ENCODE measurements at regions not wholly inside any gene's neighbourhood (a gene's known extent, or its start where the extent isn't known, plus 50 kb on each side); places are given as distances from the start of the nearest gene placed in this dataset.
"Not testable (repeated sequence)": the region's sequence is repeated elsewhere in the genome, so short reads cannot be mapped to it uniquely, and the experiment has no call there.

GRCh38 chr2:111246620-111247061 is 125.9 kb downstream of the BCL2L11 start:
- ATAC-seq: no peak
- no peak for TF ChIP-seq CTCF (IDR thresholded peaks at IDR 0.05)

GRCh38 chr2:111247491-111247890 is 126.8 kb downstream of the BCL2L11 start:
- DNase-seq (no peak), ATAC-seq (no peak)
- H3K36me3 ChIP-seq: no peaks in the 10 kb centered on the region
- no peak for TF ChIP-seq CTCF (IDR thresholded peaks at IDR 0.05)
- no peaks in the 10 kb centered on the region for H3K4me1 ChIP-seq
- H3K27me3 ChIP-seq: no peaks in the 10 kb centered on the region
- H3K27ac ChIP-seq: no peak overlapping the region
- no peak overlapping the region for H3K4me3 ChIP-seq
- intact Hi-C loops (cut with DNase I): no loop called here
- H3K9me3 ChIP-seq: no peaks in the 10 kb centered on the region

More at GRCh38 chr2:111246620-111247061, 125.9 kb downstream of the BCL2L11 start:
- DNase-seq: no peak
- Histone ChIP-seq H3K36me3 (no peaks in the 10 kb centered on the region), H3K27me3 (no peaks in the 10 kb centered on the region), H3K27ac (no peak overlapping the region), H3K4me3 (no peak overlapping the region), H3K9me3 (no peaks in the 10 kb centered on the region), H3K4me1 (no peaks in the 10 kb centered on the region)
- intact Hi-C loops (cut with DNase I): no loop called here

GRCh38 chr2:111249806-111250205 is 129.1 kb downstream of the BCL2L11 start:
- H3K9me3 ChIP-seq: no peaks in the 10 kb centered on the region
- DNase-seq (no peak), ATAC-seq (no peak)
- no peaks in the 10 kb centered on the region for H3K27me3 ChIP-seq
- no peaks in the 10 kb centered on the region for H3K4me1 ChIP-seq
- no peak overlapping the region for H3K27ac ChIP-seq
- intact Hi-C loops (cut with DNase I): no loop called here
- no peak for TF ChIP-seq CTCF (IDR thresholded peaks at IDR 0.05)
- H3K4me3 ChIP-seq: no peak overlapping the region
- no peaks in the 10 kb centered on the region for H3K36me3 ChIP-seq

GRCh38 chr2:111250448-111251030 is 129.8 kb downstream of the BCL2L11 start:
- no peaks in the 10 kb centered on the region for H3K36me3 ChIP-seq
- intact Hi-C loops (cut with DNase I): no loop called here
- DNase-seq (no peak), ATAC-seq (no peak)
- no peaks in the 10 kb centered on the region for H3K9me3 ChIP-seq
- no peak overlapping the region for H3K27ac ChIP-seq
- H3K27me3 ChIP-seq: no peaks in the 10 kb centered on the region
- H3K4me3 ChIP-seq: no peak overlapping the region
- no peaks in the 10 kb centered on the region for H3K4me1 ChIP-seq
- TF ChIP-seq CTCF (IDR thresholded peaks at IDR 0.05): no peak

- intact Hi-C loops (cut with DNase I): no loop called here
- H3K27ac ChIP-seq: no peak overlapping the region
- H3K4me1 ChIP-seq: no peaks in the 10 kb centered on the region
- TF ChIP-seq CTCF (IDR thresholded peaks at IDR 0.05): no peak
- H3K9me3 ChIP-seq: no peaks in the 10 kb centered on the region
- ATAC-seq (no peak), DNase-seq (no peak)
- H3K4me3 ChIP-seq: no peak overlapping the region
- no peaks in the 10 kb centered on the region for H3K27me3 ChIP-seq
- no peaks in the 10 kb centered on the region for H3K36me3 ChIP-seq
These were observed 131.0 kb downstream of the BCL2L11 start for GRCh38 chr2:111251711-111252110.

- ATAC-seq (no peak), DNase-seq (no peak)
- Histone ChIP-seq H3K4me1 (no peaks in the 10 kb centered on the region), H3K9me3 (no peaks in the 10 kb centered on the region), H3K4me3 (no peak overlapping the region), H3K27ac (no peak overlapping the region), H3K27me3 (no peaks in the 10 kb centered on the region), H3K36me3 (no peaks in the 10 kb centered on the region)
- intact Hi-C loops (cut with DNase I): no loop called here
- no peak for TF ChIP-seq CTCF (IDR thresholded peaks at IDR 0.05)
These were observed 131.7 kb downstream of the BCL2L11 start for GRCh38 chr2:111252436-111252835.

- intact Hi-C loops (cut with DNase I); ATAC-seq; H3K27ac ChIP-seq; H3K9me3 ChIP-seq; H3K36me3 ChIP-seq; H3K27me3 ChIP-seq; H3K4me1 ChIP-seq; H3K4me3 ChIP-seq; DNase-seq: not testable (repeated sequence)
These were observed 134.2 kb downstream of the BCL2L11 start for GRCh38 chr2:111254916-111255315.

- ATAC-seq; H3K36me3 ChIP-seq; H3K4me3 ChIP-seq; H3K27me3 ChIP-seq; intact Hi-C loops (cut with DNase I); H3K4me1 ChIP-seq; DNase-seq; H3K9me3 ChIP-seq; H3K27ac ChIP-seq: not testable (repeated sequence)
These were observed 135.9 kb downstream of the BCL2L11 start for GRCh38 chr2:111256628-111257027.

All from upper lobe of right lung (tissue), 1 donor.